PC-3 (cell line): ENCODE measurements at regions not wholly inside any gene's neighbourhood (a gene's known extent, or its start where the extent isn't known, plus 50 kb on each side); places are given as distances from the start of the nearest gene placed in this dataset.

Experiments used
- EZH2 ChIP-seq: fragments of 300-600 bp; sonication (generic); IDR thresholded peaks from one replicate; pipeline ENCODE4 v1.6.1; 2017; ENCODE audit warnings: antibody characterized with exemption, mild to moderate bottlenecking, low read length; ENCODE audit not compliant: unreplicated experiment
- EZH2phosphoT487 ChIP-seq: fragments of 300-600 bp; sonication (generic); IDR thresholded peaks from 2 replicates; pipeline ENCODE4 v1.6.1; 2018; ENCODE audit warnings: mild to moderate bottlenecking, antibody characterized with exemption, low read length, borderline replicate concordance
- TF ChIP-seq, protein P1 (sequence below): fragments of 300-600 bp; sonication (generic); conservative IDR thresholded peaks from 2 replicates; pipeline ENCODE4 v1.5.1; 2017; ENCODE audit warnings: antibody characterized with exemption, low read depth, mild to moderate bottlenecking, low read length

DNA sequence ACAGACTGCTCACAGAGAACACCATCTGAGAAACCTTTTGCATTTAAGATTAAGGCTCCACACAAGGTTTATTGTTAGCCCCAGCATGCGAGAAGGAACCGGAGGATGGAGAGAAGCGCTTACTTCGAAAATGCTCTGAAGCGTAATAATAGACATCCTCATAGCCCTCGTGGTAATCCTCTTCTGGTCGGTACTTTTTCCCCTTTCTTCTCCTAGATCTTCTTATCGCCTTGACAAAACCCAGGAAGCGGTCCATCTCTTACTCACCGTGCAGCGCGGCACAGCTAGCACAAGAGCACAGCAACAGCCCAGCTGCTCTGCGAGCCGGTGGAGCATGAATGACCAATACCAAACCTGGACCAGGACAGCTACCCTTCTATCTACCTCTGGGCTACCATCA is 125.1 kb upstream of the GRIP1 start:
- TF ChIP-seq, protein P1, sequence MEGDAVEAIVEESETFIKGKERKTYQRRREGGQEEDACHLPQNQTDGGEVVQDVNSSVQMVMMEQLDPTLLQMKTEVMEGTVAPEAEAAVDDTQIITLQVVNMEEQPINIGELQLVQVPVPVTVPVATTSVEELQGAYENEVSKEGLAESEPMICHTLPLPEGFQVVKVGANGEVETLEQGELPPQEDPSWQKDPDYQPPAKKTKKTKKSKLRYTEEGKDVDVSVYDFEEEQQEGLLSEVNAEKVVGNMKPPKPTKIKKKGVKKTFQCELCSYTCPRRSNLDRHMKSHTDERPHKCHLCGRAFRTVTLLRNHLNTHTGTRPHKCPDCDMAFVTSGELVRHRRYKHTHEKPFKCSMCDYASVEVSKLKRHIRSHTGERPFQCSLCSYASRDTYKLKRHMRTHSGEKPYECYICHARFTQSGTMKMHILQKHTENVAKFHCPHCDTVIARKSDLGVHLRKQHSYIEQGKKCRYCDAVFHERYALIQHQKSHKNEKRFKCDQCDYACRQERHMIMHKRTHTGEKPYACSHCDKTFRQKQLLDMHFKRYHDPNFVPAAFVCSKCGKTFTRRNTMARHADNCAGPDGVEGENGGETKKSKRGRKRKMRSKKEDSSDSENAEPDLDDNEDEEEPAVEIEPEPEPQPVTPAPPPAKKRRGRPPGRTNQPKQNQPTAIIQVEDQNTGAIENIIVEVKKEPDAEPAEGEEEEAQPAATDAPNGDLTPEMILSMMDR = no peak
- TF ChIP-seq EZH2 = no peak
- no peak for TF ChIP-seq EZH2phosphoT487
